ENCODE measurements at regions not wholly inside any gene's neighbourhood (a gene's known extent, or its start where the extent isn't known, plus 50 kb on each side); places are given as distances from the start of the nearest gene placed in this dataset.

GRCh38 chr9:82412586-82413305 is 424.2 kb downstream of the SPATA31D1 start:
- peak; percentile 81 for DNase-seq (ENCODE audit: low read depth)
- TF ChIP-seq CTCF (IDR thresholded peaks at IDR 0.05; ENCODE audit: insufficient read depth, low read depth, low read length, missing control alignments): no peak
- H3K4me3 ChIP-seq (ENCODE audit: low read length): no peak overlapping the region

- H3K4me3 ChIP-seq (ENCODE audit: low read length): no peak overlapping the region
- no peak for TF ChIP-seq CTCF (IDR thresholded peaks at IDR 0.05; ENCODE audit: insufficient read depth, low read depth, low read length, missing control alignments)
- DNase-seq (ENCODE audit: low read depth): no peak
These were observed 428.9 kb downstream of the SPATA31D1 start for GRCh38 chr9:82417501-82417900.

GRCh38 chr9:82418334-82418733 is 429.8 kb downstream of the SPATA31D1 start:
- DNase-seq (ENCODE audit: low read depth): no peak
- TF ChIP-seq CTCF (IDR thresholded peaks at IDR 0.05; ENCODE audit: insufficient read depth, low read depth, low read length, missing control alignments): no peak
- H3K4me3 ChIP-seq (ENCODE audit: low read length): no peak overlapping the region

- no peak for DNase-seq (ENCODE audit: low read depth)
- no peak overlapping the region for H3K4me3 ChIP-seq (ENCODE audit: low read length)
- no peak for TF ChIP-seq CTCF (IDR thresholded peaks at IDR 0.05; ENCODE audit: insufficient read depth, low read depth, low read length, missing control alignments)
These were observed 431.3 kb downstream of the SPATA31D1 start for GRCh38 chr9:82419696-82420486.

- H3K4me3 ChIP-seq (ENCODE audit: low read length): no peak overlapping the region
- DNase-seq (ENCODE audit: low read depth): no peak
- TF ChIP-seq CTCF (IDR thresholded peaks at IDR 0.05; ENCODE audit: insufficient read depth, low read depth, low read length, missing control alignments): no peak
These were observed 432.9 kb downstream of the SPATA31D1 start for GRCh38 chr9:82421498-82421897.

- DNase-seq (ENCODE audit: low read depth): no peak
- no peak for TF ChIP-seq CTCF (IDR thresholded peaks at IDR 0.05; ENCODE audit: insufficient read depth, low read depth, low read length, missing control alignments)
- H3K4me3 ChIP-seq (ENCODE audit: low read length): no peak overlapping the region
These were observed 435.1 kb downstream of the SPATA31D1 start for GRCh38 chr9:82423700-82424099.

Data from epithelial cell of esophagus (primary cell).